NCI-H345 treated with DMSO at 0.1 percent for 48 hours (cell line): ENCODE measurements at regions not wholly inside any gene's neighbourhood (a gene's known extent, or its start where the extent isn't known, plus 50 kb on each side); places are given as distances from the start of the nearest gene placed in this dataset.
"Not testable (repeated sequence)": the region's sequence is repeated elsewhere in the genome, so short reads cannot be mapped to it uniquely, and the experiment has no call there.

ENCODE experiments used
- DNase-seq: peaks from one replicate; lab custom pipeline; 2025; ENCODE audit not compliant: unreplicated experiment; lab: John Stamatoyannopoulos, UW

GRCh38 chr5:154562244-154562880 lies 84.3 kb upstream of the HAND1 start:
- no peak for DNase-seq

GRCh38 chr5:154559398-154560276 lies 81.6 kb upstream of the HAND1 start:
- DNase-seq: no peak

- DNase-seq: no peak
Measured at GRCh38 chr5:154557548-154557947, 79.5 kb upstream of the HAND1 start.

GRCh38 chr5:154547551-154547950 lies 69.5 kb upstream of the HAND1 start:
- DNase-seq: no peak

- no peak for DNase-seq
Measured at GRCh38 chr5:154546719-154547118, 68.7 kb upstream of the HAND1 start.

GRCh38 chr5:154544646-154545045 lies 66.6 kb upstream of the HAND1 start:
- DNase-seq: no peak

- DNase-seq: no peak
Measured at GRCh38 chr5:154543380-154543779, 65.4 kb upstream of the HAND1 start.

GRCh38 chr5:154542581-154542980 lies 64.6 kb upstream of the HAND1 start:
- no peak for DNase-seq

GRCh38 chr5:154542000-154542399 lies 64.0 kb upstream of the HAND1 start:
- no peak for DNase-seq

GRCh38 chr5:154541553-154541952 lies 63.5 kb upstream of the HAND1 start:
- DNase-seq: no peak

GRCh38 chr5:154540600-154540999 lies 62.6 kb upstream of the HAND1 start:
- DNase-seq: no peak

- DNase-seq: no peak
Measured at GRCh38 chr5:154538492-154538891, 60.5 kb upstream of the HAND1 start.

- DNase-seq: not testable (repeated sequence)
Measured at GRCh38 chr5:154536439-154536838, 58.4 kb upstream of the HAND1 start.

- DNase-seq: no peak
Measured at GRCh38 chr5:154535535-154535934, 57.5 kb upstream of the HAND1 start.

GRCh38 chr5:154534457-154535050 lies 56.5 kb upstream of the HAND1 start:
- peak; percentile 90 for DNase-seq

- no peak for DNase-seq
Measured at GRCh38 chr5:154529282-154529681, 51.3 kb upstream of the HAND1 start.

GRCh38 chr5:154528005-154528594 lies 50.1 kb upstream of the HAND1 start:
- DNase-seq: no peak
